ENCODE measurements at regions not wholly inside any gene's neighbourhood (a gene's known extent, or its start where the extent isn't known, plus 50 kb on each side); places are given as distances from the start of the nearest gene placed in this dataset.

- DNase-seq (ENCODE audit: low read depth in 2 of 2): no peak
Observed at GRCh38 chr10:90403211-90404000, 454.4 kb downstream of the HTR7 start.

DNA sequence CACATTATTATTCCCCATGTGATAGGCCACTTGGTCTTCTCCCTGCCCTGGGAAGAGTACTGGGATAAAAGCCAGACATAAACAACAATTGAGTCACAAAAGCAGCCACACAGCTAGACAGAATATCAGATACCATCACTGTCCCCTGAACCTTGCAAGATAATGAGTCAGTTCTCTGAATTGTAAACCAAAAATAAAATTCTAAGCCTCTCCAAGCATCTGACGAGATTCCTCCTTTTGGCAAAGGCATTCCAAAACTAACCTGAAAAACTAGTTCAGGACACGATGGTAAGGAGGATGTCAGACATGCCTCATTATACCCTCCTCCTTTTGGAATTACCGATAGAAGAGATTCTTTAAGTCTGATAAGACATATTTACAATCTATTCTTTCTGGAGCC is 450.7 kb downstream of the HTR7 start:
- DNase-seq (ENCODE audit: low read depth in 2 of 2): no peak

GRCh38 chr10:90407851-90408250 is 450.0 kb downstream of the HTR7 start:
- DNase-seq (ENCODE audit: low read depth in 2 of 2): no peak

DNA sequence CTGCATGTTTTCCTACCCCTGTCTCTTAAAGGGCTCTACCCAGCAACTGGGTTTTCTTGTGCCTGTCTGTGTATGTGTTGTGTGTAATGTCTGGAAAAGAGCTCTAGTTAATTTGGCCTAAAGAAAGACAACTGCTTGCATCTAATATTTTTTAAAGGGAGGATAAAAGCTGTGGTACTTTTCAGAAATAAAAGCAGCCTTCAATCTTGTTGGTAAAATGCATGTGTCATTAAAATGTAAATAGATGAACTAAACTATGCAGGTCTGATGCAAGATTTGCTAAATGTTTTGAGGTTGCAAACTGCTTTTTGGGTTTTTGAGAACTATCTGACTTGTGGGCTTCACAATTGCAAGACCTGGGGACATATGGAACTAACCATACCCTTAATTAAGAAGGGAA is 445.3 kb downstream of the HTR7 start:
- no peak for DNase-seq (ENCODE audit: low read depth in 2 of 2)

GRCh38 chr10:90413196-90413595 is 444.6 kb downstream of the HTR7 start:
- no peak for DNase-seq (ENCODE audit: low read depth in 2 of 2)

DNA sequence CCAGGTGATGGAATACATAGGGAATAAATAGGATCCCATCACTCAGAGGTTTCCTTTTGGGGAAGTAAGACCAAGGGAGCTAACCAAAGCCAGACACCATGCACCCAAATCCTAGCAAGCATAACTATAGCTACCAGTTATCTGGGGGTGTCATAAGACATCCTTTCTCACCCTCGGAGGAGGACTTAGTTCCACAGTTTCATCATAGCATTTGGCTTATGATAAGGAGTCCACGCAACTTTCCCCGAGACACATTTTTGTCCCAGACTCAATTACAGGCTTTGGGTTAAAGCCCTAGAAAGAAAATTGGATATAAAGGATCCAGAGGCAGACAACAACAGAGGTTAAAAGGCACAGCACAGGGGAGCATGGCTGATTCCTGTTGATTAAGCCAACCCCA is 442.9 kb downstream of the HTR7 start:
- no peak for DNase-seq (ENCODE audit: low read depth in 2 of 2)

DNA sequence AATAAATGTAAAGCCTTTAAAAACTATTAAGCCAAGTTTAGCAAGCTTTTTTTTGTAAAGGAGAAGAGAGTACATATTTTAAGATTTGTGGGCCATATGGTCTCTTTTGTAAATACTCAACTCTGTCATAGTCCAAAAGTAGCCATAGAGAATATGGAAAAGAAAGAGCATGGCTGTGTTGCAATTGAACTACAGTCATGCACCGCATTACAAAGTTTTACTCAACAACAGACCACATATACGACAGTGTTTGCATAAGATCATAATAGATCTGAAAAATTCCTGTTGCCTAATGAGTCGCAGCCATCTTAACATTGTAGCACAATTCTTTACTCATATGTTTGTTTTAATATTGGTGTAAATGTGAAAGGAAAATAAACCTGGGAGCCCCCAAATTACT is 440.8 kb downstream of the HTR7 start:
- no peak for DNase-seq (ENCODE audit: low read depth in 2 of 2)

DNA sequence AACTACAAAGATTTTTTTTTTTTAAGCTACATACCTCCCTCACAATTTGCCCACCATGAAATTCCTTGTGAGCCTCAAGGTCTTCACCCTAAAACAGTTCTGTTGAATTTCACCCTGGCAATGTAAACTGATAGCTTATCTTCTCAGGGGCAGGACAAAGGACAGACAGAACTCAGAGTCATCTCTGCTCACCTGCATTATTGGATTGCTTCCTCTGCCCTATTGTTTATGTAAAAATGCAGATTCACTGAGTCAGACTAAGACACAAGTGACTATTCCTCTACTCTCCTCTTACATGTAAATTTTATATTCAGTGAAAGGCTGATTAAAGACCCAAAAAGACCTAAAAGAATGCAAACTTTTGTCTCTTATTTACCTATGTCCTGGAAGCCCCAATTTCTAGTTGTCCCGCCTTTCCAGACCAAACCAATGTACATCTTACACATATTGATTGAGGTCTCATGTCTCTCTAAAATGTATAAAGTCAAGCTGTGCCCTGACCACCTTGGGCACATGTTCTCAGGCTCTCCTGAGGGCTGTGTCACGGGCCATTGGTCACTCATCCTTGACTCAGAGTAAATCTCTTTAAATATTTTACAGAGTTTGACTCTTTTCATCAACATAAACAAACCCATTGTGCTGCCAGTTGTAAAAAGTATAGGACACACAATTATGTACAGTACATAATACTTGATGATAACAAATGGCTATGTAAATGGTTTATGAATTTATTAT is 440.2 kb downstream of the HTR7 start:
- DNase-seq (ENCODE audit: low read depth in 2 of 2): no peak

DNA sequence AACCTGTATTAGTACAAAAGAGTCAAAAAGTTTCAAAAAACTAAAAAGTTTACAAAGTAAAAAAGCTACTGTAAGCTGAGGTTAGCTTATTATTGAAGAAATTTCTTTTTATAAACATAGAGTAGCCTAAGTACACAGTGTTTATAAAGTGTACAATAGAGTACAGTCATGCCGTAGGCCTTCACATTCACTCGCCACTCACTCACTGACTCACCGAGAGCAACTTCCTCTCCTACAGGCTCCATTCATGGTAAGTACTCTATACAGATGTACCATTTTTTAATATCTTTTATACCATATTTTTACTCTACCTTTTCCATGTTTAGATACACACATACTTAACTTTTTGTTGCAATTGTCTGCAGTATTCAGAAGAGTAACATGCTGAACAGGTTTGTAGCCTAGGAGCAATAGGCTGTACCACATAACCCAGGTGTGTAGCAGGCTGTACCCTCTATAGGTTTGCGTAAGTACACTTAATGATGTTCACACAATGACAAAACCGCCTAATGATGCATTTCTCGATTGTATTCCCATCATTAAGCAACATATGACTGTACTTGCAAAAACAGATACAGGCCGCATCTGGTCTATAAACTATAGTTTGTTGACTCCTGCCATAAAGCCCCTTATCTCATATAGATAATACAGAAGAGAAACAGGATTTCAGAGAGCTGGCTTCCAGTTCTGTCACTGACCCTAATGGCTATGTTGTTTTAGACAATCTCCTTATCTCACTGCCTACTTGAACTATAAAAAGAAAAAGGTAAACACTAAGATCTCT is 438.8 kb downstream of the HTR7 start:
- DNase-seq (ENCODE audit: low read depth in 2 of 2): no peak

DNA sequence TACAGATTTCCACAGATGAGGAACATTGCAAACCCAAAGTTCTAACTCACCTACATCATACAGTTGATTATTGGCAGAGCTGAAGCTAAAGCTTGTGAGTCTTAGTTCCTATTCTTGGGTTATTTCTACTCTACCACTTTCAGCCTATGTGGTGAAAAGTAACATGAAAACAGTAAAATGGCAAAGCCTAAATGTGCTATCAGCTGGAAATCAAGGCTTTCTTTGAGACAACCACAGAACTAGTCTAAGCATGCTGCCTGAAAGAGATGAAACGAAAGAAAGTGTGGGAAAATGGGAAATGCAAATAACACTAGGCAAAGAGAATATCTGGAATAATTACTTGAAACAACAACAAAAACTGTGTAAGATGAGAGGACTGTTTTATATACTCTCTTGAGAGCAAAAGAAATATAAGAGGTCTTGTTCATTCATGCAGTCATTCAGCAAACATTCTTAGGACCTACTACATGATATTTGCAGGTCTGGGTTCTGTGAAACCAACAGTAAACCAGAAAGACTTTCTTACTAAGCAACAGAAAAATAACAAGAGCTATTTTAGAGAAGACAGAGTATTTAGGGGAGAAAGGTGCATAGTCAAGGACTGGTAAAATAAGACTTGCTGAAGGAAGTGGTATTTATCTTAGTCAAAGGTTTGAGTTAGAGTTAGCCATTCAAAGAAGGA is 437.1 kb downstream of the HTR7 start:
- no peak for DNase-seq (ENCODE audit: low read depth in 2 of 2)

- no peak for DNase-seq (ENCODE audit: low read depth in 2 of 2)
Observed at GRCh38 chr10:90421874-90422273, 436.0 kb downstream of the HTR7 start.

GRCh38 chr10:90424730-90425129 is 433.1 kb downstream of the HTR7 start:
- no peak for DNase-seq (ENCODE audit: low read depth in 2 of 2)

- no peak for DNase-seq (ENCODE audit: low read depth in 2 of 2)
Observed at GRCh38 chr10:90430186-90430585, 427.7 kb downstream of the HTR7 start.

DNA sequence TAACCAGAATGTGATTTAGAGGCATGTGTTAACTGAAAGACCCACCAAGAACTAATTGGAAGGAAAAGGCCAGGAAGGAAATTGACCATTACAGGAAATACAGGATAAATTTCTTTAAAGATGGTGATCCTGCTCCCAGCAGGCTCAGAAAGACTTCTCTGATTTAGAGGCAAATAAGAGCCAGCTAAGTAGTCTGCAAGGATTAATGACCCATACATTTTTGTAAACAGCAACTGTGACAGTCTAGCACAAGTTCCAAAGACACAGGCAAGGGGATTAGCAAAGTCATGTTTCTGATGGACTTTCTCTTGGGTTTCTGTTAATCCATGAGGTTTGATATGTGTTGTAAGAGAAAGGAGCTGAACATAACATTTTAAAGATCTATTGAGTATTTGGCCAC is 425.0 kb downstream of the HTR7 start:
- no peak for DNase-seq (ENCODE audit: low read depth in 2 of 2)

- DNase-seq (ENCODE audit: low read depth in 2 of 2): no peak
Observed at GRCh38 chr10:90435296-90435695, 422.5 kb downstream of the HTR7 start.

DNA sequence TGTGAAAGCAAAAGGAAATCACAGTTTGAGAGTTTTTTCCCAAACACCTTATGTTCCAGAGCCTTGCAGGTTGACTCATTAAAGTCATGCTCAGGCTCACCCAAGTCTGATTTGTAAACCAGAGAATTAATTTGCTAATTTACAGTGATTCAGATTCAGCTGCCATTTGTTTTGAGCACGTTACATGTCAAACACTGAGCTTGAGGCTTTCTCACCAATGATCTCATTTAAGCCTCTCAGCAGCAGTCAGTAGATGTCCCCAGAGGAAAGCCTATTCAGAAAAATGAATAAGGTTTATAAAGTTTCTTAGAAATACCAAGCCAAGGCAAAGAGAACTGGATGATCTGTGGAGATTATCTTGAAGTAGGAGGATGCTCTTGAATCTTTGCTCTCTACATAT is 420.4 kb downstream of the HTR7 start:
- no peak for DNase-seq (ENCODE audit: low read depth in 2 of 2)

DNA sequence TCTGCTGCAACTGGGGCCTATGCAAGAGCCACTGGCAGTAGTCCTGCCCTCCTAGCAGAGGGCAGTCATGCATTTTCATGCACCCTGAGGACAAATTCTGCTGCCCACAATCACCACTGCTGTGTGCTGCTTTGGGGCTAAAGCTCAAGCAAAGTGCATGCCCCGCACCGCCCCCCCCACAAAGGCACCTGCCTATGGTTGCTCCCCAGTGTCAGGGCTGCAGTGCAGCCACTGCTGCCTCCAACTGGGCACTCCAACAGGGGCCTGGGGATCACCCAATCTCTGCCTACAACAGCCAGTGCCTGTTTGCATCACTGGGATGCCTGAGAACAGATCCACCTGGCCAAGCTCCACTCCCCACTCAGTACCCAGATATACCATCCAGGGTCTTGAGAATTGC is 417.0 kb downstream of the HTR7 start:
- no peak for DNase-seq (ENCODE audit: low read depth in 2 of 2)

DNA sequence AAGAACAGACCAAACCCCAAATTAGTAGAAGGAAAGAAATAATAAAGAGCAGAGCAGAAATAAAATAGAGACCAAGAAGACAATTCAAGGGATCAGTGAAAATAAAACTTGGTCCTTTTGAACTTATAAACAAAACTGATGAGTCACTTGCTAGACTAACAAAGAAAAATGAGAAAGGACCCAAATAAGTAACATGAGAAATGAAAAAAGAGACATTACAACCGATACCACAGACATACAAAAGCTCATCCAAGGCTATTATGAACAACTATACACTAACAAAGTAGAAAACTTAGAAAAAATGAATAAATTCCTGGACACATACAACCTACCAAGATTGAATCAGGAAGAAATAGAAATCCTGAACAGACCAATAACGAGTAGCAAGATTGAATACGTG is 414.5 kb downstream of the HTR7 start:
- DNase-seq (ENCODE audit: low read depth in 2 of 2): no peak

GRCh38 chr10:90447831-90448230 is 410.0 kb downstream of the HTR7 start:
- DNase-seq (ENCODE audit: low read depth in 2 of 2): no peak

DNA sequence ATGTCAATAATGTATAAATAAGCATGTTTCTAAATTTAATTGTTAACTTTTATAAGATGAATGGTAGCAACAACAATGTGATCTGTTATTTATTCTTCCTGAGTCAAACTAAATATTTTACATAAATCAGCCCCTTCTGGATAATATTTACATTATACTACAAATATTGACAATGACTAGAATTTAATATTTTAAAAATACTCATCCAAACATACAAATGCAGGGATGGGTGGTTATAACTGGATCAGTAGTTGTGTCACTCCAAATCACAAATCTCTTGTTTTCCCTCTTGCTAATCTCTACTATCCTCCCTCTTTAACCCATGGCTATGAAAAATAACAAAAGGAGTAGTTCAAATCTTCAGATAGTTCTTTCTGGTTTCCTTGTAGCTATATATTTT is 407.0 kb downstream of the HTR7 start:
- no peak for DNase-seq (ENCODE audit: low read depth in 2 of 2)

DNA sequence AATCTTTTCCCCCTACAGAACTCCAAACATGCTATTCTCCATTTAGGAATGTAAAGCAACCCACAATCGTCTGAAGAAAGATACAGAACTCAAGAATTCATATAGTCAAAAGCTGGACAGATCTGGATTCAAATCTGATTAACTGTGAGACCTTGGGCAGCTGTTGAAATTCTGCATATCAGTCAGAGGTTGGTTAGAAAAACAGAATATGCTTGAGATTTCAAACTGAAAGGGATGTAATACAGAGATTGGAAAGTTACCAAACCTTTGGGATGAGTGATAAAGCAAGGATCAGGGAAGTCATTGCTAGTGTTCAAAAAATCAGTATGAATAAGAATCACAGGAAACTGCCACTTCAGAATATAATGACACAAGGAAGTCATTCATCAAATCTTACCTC is 406.6 kb downstream of the HTR7 start:
- DNase-seq (ENCODE audit: low read depth in 2 of 2): no peak

DNA sequence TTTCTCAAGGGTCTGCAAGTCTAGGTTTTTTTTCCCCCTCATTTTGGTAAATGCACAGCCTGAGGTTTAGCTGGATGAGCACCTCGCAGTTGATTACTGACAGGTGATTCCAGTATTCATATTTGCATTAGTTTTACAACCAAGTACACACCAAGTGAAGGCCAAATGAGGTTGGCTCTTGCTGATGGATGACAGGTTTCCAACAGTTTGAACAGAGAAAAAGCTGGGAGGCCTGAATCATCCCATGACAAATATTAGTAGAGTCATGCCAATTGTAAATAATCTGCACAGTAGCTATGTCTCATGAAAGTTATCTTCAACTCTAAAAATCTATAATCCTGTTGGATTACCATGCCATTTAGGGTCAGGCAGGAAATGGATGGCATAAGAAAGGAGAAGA is 399.8 kb downstream of the HTR7 start:
- DNase-seq (ENCODE audit: low read depth in 2 of 2): no peak
